GM10266 (cell line): ENCODE measurements at regions not wholly inside any gene's neighbourhood (a gene's known extent, or its start where the extent isn't known, plus 50 kb on each side); places are given as distances from the start of the nearest gene placed in this dataset.

Experiments used
- DNase-seq: peaks from one replicate; pipeline ENCODE4 v3.0.0; 2012; ENCODE audit errors: extremely low spot score
- CTCF ChIP-seq: IDR thresholded peaks from 2 replicates; pipeline ENCODE4 v1.5.1; 2012; ENCODE audit warnings: mild to moderate bottlenecking, low read depth; ENCODE audit not compliant: control insufficient read depth, insufficient read depth; ENCODE audit errors: missing control alignments

DNA sequence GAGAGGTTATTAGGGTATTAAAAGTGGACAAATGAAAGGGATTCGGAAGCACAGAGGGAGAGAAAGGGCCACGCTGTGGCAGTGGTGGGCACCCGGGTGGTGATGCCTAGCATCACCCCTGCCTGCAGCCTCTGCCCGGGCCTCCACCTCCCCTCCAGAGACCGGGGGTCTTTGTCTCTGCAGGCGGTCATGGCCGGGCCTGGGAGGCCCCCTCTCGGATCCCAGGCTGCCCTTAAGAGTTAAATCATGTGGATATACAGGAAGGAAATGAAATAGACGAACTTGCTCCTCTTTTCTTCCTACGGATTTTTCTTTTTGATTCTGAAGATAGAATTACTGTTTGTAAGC, 319.6 kb downstream of the ZNF536 start:
- DNase-seq = no peak
- no peak for TF ChIP-seq CTCF

DNA sequence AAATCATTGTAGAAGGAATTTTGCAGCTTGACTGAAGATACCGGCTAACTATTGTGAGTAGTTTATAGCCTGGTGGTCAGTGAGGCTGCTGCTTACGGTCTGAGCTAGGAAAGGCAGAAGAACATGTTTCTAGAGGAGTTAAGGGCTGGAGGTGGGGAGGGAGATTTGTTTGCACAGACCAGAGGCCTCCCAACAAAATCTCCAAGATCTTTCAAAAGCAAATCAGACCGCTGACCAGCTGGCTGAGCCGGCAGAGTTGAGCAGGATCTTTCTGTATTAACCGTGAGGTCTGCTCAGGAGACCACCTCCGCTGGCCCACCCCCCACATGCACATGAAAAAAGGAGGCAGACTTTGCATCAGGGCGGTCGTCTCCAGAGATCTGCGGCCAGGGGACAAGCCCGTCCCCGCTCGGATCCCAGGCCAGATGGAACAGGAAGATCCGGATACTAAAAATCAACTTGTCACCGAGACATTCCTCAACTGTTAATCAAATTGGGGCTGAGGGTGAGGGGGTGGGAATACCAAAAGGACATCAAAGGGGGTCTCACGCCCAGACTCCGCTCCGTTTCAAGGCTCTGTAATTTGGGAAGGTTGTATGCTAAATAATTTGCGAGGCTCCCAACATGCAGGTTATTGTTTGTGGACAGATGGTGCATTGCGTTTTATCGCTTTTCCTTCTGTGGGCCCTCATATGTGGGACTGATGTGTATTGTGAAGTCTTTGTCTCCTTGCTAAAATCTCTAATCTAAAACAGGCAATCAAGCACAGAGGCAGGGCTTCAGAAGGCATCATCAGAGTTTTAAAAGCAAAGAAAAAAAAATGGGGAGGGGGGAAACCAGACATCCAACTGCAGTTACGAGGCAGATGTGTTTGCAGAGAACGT, 319.0 kb downstream of the ZNF536 start:
- TF ChIP-seq CTCF = no peak

DNA sequence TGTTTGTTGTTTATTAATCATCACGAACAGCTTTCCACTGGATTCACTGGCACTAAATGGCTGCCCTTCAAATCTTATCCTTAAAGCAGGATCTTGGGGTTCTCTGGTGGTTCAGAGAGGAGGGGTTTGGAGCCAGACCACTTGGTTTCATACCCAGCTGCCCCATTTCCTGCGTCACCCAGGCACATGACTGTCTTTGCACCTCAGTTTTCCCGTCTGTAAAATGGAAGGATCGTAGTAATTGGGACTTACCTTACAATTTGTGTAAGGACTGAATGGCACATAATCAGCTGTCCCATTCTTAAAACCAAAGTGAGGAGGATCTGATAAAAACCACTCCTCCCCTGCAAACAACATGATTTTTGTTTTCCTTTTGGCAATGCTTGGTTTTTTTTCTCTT, 318.3 kb downstream of the ZNF536 start:
- TF ChIP-seq CTCF = no peak
- no peak for DNase-seq

More for the DNA sequence above, 319.0 kb downstream of the ZNF536 start:
- no peak for DNase-seq

- DNase-seq = no peak
- TF ChIP-seq CTCF = no peak
Observed at GRCh38 chr19:30689474-30689873, 317.3 kb downstream of the ZNF536 start.

DNA sequence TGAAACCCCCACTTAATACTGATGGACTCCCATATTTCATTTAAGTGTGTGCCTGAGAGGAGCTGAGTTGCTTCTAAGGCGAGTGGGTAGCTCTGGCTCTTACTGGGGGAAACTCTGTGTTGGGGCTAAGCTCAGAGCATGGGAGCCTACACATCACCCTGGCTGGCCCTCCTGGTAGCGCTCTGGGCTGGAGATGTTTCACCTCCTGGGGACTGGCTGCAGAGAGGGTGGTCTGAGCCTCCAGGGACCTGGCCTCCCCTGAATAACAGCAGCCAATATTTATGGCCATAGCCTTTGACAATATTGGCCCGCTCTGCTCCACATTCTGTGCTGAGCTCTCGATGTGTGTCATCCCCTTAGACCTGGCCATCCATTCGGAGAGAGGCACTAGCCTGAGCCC, 316.5 kb downstream of the ZNF536 start:
- no peak for TF ChIP-seq CTCF
- DNase-seq = no peak

GRCh38 chr19:30686826-30687566, 314.8 kb downstream of the ZNF536 start:
- no peak for TF ChIP-seq CTCF
- no peak for DNase-seq
